ENCODE measurements at regions not wholly inside any gene's neighbourhood (a gene's known extent, or its start where the extent isn't known, plus 50 kb on each side); places are given as distances from the start of the nearest gene placed in this dataset.

DNA sequence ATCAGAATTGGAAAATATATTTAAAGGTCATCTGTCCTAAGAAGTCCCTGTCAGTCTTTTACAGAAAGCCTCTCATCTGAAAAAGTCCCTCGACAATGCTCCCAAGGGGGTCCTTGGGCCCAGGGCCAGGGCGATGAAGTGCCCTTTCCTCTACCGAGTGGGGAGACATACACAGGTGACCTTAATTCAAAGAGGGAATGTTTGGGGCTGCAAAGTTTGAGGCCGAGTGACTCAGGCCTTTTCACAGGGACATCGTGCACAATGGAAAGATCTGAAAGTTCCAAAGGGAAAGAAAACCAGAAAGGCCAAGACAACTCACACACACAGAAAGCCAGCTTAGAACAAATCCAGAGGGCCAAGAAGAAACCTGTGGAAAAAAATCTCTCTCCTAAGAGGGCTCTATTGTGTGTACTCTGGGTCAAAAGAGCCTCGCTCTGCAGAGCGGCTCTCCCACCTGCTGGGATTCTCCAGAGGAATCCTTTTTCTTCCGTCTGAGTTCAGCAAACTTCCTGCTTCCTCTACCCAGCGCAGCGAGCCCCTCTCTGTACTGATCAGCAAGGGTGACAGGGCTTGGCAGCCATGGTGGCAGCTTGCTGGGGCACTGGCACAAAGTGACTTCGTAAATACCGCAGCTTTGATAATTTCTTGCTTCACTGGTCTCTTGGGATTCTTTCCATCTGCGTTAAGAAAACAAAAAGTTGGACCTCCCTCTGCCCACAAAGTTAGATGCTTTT is 259.1 kb downstream of the OPA1 start:
- DNase-seq, result no peak

DNA sequence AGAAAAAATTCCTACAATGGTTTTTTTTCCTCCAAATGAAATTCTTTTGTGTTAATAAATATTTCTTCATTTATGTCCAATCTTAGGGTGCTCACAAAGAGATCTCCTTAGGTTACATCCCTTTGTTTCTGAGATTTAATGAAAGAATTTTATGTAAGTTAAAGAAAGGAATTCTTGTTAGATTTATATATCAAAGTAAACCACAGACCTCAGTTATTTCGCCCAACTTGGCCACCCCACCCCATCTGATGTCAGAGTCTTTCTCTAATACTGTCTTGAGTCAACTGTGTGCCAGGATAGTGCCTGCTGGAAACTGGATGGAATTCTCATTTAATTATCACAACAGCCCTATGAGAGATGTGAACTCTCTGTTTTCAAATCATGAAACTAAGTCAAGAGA is 259.9 kb downstream of the OPA1 start:
- no peak for DNase-seq

DNA sequence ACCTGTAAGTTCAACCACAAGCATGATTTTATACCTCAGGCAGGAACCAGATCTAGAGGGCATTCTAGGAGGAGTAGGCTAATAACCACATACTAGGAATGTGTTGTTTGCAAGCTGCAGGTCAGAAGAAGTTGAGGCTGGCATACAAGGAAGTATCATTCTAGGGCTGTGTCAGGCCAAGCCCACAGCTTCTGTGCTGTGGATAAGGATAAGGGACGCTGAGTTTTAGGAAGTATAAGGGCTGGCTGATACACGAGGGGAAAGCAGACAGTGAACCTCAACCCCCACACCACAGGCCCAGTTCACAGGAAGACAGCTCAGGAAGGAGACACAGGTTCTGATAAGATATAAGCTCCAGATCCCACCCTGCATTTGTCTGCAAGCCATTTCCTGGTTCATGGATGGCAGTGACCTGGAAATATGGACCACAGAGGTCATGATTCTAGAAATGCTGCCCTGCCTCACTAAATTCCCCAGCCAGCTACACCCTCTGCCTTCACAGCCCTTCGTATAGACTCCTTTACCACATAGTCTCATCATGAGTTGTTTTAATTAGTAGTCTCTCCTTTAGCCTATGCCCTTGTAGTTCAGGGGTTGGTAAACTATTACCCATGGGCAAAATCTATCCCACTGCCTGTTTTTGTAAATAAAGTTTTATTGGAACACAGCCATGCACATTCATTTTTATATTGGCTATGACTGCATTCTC is 260.7 kb downstream of the OPA1 start:
- no peak for DNase-seq

DNA sequence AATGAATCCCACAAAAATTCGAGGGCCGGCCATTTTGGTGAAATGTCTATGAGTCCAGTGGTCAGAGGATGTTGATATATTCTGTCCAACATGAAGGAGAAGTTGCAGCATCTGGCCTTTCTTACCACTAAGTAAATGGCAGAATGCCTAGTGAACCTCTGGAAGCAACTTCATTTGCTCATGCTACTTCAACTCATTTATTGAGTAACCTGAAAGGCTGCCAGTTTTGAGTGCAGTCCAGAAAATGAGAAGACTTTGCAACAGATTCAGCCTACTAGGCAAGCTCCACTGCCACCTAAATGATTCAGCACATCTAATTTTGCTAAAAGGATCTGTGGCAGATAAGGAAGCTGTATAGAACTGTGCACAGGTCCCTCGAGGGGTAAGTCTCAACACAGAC is 265.0 kb downstream of the OPA1 start:
- no peak for DNase-seq

DNA sequence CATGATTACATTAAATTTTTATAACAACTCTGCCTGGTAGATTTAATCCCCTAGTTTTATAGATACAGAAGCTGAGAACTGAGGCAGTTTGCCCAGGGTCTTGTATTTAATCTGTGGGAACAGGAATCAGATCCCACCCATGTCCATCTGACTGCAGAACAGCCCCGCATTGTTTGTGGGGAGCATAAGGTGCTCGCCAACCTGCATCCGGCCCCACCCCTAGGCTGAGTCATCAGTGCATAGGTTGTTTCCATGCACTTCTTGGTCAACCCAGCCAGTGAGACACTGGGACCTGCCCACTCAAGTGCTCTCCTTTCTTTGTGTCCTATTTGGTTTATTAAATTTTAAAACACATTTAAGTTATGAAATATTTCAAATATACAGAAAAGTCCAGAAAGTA is 266.2 kb downstream of the OPA1 start:
- DNase-seq, result no peak

DNA sequence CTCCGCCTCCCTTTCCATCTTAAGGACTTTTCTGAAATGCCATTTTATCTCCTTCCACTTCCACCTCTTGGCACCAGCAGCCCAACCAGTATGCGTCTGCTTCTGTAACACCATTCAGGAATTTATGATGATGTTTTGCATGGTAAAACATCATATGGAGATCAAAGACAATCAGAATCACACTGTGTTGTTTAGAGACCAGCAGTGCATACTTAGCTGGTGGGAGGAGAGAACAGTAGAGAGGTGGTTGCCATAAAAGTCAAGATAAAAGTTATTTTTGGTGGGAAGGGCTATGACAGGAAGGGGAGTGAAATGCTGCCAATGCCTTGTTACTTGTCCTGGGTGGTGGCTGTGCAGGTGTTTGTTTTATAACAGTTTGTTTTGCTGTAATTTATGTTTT is 268.0 kb downstream of the OPA1 start:
- no peak for DNase-seq

DNA sequence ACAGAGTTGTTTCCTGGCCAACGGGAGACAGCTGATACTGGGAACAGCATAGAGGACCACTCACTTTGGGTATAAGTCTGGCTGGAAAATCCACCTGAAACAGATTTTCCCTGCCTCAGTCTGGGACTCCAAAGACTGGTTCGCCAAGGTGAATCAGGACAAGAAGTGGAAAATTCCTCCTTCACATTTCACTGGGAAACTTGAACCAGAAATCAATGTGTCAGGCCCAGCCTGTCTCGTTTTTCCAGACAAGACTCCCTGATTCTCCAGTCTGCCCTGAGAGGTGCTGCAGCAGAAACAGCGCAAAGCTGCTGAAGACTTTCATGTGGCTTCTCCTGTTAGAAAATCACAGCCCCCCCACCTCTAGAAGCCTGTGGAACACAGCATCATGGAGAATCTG is 269.8 kb downstream of the OPA1 start:
- DNase-seq, result no peak

DNA sequence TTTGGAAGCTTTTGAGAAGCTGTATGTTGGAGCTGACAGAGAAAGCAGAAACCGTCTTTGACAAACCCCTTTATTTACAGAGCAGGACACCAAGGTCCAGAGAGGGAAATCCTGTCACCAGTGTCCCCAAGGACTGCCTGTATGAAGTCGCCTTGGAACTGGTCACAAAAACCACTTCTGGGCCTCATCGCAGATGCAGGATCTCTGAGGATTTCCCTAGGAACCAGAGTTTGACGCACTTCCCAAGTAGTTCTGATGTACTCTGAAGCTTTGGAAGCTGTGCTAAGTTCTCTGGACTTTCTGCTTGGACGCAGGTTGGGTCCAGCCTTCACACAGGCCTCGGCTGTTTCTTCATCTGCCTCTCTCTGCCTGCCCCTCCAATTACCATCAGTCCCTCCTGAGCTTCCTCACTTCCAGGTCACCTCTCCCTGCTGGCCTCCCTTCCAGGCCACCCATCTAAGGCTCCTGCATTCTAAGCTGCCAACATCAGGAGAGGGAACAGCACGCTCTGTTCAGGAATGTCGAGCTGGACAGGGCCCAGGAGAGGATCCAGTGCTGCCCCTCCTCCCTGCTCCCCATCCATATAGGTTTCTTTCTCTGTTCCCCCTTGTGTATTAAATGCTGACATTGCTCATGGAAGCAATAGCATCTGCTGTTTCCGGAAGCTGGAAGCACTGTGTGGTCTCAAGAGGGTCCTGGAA is 270.8 kb downstream of the OPA1 start:
- DNase-seq, result no peak

DNA sequence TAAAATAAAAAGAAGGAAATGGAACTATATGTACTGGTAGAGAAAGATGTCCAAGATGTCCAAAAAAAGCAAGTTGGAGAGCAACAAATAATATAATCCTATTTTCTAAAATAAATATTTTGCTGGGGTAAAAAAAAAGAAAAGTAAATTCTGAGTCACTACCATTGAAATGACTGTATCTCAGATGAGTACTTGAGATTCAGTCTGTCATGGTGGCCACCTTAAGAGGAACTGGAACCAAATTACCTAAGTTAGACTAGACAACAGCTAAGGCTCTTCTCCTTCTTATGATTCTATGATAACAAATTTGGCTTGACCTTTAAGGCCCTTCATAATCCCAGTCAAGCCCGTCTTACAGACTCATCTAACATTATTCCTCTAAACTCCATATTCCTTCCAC is 270.6 kb upstream of the HES1 start:
- DNase-seq, result no peak

DNA sequence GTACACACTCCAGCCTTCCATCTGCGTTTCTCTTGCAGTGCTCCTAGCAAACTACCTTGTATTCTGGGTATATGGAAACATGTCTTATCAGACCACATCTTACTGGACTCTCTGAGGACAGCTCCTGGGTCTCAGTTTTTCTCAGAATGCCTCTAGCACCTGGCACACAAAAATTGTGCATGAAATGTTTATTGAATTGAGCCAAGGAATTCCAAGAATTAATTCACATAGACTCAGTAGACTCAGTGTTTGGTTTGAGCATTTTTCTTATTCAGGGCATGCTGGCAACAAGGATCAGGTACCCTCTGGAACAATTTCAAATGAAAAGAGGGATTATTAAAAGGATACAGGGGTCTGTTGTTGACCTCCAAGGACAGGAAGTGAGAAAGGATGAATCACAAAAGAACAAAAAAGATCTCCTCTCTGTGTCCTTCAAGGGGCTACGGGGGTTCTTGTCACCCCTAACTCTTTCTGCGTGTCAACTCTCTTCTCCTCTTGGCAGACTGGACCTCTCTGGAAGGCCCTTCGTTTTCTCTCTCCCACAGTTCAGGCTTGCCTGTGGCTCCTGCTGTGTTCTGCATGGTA is 270.0 kb upstream of the HES1 start:
- DNase-seq, result no peak

DNA sequence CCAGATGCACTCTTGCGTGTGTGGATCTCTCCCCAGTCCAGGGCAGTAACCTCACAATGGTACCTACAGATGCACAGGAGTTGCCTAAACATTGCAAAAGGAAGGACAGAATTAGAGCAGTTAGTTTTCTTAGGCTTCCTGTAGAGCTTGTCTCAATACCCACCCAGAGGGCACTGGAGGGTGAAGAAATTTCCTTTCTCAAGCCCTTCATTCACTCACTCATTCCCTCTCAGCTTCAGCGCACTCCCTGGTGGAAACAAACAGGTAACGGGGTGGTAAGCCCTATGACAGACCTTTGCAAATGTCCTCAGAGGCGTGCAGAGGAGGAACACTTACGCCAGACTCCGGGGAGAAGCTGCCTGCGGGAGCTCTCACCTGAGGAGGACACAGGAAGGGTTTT is 267.4 kb upstream of the HES1 start:
- no peak for DNase-seq

DNA sequence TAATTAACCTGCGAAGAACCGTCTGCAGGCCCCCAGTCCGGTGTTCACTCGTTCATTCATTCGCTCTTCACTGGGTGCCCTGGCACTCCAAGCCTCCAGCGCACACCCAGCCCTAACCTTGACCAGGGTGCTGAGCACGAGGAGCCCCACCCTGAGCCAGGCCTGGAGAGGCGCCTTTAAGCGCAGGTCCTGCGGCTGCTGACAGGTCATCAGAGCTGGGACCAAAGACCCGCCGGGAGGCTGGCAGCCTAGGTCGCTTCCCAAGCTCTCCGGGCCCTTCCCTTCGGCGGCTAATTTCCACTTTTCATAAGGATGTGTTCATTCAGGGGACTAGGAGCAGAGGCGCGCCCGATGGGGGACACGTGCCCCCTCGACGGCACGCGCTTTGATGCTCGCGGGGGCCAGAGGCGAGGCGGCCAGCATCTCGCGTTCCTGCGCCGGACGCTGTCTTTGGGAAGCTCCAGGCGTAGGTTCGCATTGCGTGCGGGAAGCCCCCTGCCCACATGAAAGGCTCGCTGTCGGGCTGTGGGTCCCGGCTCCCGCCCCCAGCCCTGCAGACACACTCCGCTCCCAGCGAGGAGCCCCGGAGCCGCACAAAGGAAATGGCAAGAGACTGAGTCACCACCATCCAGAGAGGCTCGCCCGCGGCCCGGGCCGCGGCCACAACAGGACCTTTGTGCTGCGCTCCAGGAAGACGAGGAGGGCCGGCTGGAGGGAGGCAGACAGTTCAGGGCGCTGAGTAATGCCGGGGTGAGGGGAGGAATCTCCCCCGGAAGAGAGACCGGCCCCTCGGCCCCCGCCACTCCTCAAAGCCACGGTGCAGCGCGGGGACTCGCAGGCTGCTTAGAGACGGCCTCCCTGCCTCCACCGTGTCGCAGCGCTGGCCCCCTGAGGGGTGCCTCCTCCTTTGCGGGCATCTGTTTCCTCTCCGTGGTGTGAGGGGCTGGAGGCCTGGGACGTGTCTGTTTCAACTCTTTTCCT is 266.4 kb upstream of the HES1 start:
- DNase-seq, result no peak

DNA sequence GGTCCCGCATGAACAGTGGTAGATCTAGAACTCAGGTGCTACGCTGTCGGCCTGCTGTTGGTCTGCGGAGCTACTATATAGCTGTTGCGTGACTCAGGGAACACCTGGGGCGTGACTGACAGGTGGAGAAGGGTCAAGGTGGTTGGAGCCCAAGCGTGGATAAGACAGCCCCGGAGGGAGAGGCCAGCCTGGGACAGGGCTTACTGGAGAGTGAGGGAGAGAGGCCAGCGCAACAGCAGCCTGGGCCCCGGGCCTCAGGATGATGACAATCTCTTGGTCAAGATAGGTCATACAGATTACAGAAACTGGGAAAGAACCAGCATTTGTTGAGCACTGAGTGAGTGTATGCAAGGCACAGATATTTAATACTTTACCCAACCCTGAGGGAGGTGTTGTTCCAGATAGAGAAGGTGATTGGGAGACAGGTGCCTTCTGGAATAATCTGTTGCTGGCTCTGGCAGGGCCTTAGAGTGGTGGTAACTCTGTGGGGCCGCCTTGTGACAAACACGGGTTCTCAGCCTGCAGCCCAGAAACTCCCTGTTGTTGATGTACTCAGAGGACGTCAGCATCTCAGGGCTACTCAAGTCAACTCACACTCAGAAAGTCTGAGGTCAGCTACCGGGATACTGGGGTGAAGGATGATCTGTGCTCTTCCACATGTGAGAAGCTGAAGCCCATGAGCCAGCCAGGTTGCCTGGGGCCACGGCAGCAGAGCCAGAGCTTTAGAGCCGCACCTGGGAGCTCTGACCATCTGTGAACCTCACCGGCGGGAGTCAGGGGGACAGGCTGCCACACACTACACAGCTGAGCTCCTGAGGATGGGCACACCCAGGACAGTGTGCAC is 265.4 kb upstream of the HES1 start:
- DNase-seq, result no peak

DNA sequence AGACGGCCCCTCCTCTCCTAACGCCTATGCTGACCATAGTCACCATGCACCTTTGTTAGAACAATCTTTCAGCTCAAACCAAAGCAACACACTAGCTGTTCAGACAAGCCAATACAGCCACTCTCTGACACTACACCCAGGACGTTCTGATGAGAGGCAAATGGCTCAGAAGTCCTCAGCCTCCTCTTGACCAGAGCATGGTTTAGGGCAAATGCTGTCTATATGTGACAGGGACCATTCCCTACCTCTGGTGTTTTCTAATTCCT is 264.8 kb upstream of the HES1 start:
- DNase-seq, result no peak

DNA sequence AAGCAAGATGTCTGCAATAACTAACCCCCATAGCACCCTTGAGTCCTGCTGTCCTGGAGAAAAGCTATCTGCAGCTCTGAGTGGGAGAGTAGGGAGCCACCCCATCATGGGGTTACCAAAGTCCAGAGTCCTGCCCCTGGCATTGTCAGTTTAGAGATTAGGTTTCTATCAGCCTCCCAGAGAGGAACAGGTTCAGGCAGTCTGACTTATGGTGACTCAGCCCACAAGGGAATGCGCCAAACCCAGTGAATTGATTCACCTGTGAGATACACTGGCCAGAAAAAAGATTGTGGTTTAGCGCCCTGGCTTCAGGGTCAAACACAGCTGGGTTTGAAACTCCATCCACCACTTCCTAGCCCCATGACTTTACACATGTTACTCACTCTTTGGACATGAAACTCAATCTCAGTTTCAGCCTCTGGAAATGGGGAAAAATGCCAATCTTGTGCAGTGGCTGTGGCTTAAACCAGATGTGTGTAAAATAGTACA is 263.6 kb upstream of the HES1 start:
- DNase-seq, result no peak

DNA sequence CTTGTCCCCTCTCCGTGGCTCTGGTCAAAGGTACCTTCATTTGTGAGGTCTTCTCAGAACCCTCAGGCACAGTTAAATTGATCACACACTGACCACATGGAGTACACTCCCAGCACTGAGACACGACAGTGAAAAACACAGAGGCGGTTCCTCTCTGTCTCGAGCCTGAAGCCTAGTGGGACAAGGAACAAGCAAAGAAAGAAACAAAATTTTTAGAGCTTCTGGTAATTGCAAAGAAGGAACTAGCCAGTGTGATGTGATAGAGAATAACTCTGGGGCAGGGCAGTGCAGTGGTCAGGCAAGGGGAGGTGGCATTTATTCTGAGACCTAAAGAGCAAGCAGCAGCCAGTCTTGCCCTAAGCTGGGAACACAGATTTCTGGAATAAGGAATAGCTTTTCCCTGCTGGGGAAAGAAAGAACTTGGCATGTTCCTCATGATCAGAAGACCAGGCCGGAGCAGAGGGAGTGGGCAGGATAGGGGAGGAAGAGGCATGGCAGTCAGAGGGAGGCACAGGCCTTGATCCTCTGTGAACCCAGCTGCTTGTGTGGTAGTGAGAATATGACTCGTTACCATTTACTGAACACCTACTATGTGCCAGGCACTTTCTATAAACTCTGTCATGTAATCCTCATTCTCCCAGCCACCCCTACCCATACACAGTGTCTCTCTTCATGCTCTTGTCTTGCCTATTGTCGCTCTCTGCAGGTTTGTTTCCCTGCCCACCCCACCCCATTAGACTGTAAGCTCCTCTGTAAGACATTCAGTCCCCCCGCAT is 262.3 kb upstream of the HES1 start:
- no peak for DNase-seq

DNA sequence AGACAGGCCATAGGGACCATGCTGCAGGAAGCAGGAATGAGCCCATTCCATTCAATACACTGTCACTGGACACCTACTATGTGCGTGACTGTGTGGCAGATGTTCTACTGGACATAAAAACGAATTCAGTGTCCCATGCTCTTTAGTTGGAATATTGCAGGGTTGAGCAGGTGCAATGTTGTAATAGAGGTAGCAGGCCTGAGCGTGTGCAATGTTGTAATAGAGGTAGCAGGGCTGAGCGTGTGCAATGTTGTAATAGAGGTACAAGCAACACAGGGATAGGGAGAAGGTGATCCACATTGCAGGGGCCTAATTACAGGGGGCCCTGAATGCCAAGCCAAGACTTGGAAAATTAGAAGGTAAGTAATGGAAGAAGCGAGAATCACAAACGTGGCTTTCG is 261.4 kb upstream of the HES1 start:
- no peak for DNase-seq

DNA sequence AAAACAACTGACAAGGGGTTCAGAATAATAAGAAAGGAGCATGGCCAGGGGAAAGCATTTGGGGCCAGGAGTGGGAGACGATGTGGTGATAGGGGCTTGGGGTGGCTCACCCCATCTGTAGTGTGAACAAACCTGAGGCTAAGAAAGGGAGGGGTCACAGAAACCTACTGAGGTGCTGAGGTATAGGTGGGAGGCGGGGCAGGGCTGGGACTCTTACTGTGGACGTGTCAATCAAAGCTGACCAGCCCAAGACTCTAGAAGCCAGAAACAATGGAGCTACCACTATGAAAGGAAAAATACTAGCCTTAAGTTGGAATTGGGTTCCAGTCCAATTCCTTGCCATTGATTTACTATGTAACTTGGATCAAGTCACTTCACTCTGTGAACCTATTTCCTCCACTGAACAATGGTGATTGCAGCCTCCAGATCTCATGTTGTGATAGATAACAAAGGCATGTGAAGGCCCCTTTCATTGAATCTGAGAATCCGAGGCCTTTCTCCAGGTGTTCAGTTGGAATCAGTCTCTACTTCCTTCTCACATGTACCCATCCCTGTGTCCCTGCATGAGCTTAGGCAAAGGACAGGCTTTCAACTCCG is 260.9 kb upstream of the HES1 start:
- DNase-seq, result no peak

DNA sequence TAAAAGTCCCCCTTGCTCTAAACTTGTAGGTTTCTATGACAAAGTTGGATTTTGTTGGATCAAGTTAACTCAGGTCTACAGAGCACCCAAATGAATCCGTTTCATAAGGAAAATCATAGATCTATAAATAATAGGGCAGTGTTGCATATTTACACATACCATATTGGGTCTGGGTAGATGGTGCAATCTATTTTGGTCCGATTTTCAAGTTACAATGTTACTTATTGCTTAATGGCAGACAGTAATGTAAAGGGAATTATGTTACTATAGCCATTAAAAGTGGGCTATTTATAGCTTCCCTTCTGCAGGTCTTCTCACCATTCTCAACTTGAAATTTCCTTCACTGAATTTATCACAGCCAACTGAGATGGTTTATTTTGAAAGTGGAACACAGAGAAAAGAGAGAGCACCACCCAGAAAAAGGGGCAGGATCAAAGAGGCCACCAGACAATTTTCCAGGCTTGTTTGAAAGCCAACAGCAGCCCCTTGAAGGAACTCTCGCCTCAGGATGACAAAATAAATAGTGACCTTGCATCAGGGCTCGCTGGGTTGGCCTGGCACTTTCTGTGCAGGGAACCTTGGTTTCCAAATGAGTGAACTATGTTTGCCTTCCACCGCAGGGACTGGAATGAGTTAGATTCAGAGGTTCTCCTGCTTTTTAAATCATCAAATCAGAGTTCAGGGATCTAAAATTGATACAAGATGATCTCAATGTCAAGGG is 260.2 kb upstream of the HES1 start:
- DNase-seq, result no peak

Data from effector CD8-positive, alpha-beta T cell (primary cell).